ENCODE measurements at regions not wholly inside any gene's neighbourhood (a gene's known extent, or its start where the extent isn't known, plus 50 kb on each side); places are given as distances from the start of the nearest gene placed in this dataset.

DNA sequence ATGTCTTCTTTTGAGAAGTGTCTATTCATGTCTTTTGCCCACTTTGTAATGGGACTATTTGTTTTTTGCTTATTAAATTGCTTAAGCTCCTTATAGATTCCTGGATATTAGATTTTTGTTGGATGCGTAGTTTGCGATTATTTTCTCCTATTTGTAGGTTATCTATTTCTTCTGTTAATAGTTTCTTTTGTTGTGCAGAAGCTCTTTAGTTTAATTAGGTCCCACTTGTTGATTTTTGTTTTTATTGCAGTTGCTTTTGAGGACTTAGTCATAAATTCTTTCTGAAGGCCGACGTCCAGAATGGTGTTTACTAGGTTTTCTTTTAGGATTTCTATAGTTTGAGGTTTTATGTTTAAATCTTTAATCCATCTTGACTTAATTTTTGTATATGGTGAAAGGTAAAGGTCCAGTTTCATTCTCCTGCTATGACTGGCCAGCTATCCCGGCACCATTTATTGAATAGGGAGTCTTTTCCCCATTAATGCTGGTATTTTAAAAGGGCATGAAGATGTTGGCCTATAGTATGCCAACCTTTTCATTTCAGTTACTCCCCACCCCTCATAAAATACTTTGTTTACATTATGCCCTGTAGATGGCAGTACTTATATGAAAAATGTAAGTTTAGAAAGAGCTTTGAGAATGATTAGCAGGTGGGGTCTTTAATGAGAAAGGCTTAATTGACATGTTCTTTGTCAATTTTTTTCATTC is 62.9 kb upstream of the PSMA6 start:
- Histone ChIP-seq H3K36me3 (replicated peaks; ENCODE audit: low read depth, low read length) (no peaks in the 10 kb centered on the region), H3K9ac (ENCODE audit: low read length) (no peak overlapping the region), H3K27me3 (ENCODE audit: low read depth, low read length) (no peaks in the 10 kb centered on the region), H2AFZ (ENCODE audit: low read depth, low read length) (no peak overlapping the region), H3K79me2 (ENCODE audit: low read length) (no peaks in the 10 kb centered on the region), H3K9me3 (ENCODE audit: insufficient read depth, low read length) (no peaks in the 10 kb centered on the region), H3K4me1 (ENCODE audit: low read length) (peaks cover 7% of the 10 kb centered on the region), H4K20me1 (ENCODE audit: insufficient read depth, low read length) (no peaks in the 10 kb centered on the region), H3K4me2 (ENCODE audit: low read length) (no peak overlapping the region), H3K27ac (ENCODE audit: low read length) (no peak overlapping the region), H3K4me3 (ENCODE audit: low read length) (no peak overlapping the region)
- TF ChIP-seq, protein P1, sequence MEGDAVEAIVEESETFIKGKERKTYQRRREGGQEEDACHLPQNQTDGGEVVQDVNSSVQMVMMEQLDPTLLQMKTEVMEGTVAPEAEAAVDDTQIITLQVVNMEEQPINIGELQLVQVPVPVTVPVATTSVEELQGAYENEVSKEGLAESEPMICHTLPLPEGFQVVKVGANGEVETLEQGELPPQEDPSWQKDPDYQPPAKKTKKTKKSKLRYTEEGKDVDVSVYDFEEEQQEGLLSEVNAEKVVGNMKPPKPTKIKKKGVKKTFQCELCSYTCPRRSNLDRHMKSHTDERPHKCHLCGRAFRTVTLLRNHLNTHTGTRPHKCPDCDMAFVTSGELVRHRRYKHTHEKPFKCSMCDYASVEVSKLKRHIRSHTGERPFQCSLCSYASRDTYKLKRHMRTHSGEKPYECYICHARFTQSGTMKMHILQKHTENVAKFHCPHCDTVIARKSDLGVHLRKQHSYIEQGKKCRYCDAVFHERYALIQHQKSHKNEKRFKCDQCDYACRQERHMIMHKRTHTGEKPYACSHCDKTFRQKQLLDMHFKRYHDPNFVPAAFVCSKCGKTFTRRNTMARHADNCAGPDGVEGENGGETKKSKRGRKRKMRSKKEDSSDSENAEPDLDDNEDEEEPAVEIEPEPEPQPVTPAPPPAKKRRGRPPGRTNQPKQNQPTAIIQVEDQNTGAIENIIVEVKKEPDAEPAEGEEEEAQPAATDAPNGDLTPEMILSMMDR (IDR thresholded peaks at IDR 0.05; ENCODE audit: low read depth, low read length) = peak; percentile 74
- TF ChIP-seq EZH2phosphoT487 (IDR thresholded peaks at IDR 0.05; ENCODE audit: low read depth) = no peak

DNA sequence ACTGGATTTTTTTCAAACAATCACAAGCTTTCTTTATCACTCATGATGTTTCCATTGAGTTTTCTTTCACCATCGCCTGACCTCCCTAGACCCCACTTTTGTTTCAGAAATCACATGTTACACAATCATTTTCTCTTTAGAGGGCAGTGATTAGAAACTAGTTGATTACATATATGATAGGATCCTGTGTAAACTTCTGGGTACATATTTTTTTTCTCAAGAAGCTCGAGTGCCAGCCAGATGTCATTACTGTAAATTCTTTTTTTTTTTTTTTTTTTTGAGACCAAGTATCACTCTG is 62.4 kb upstream of the PSMA6 start:
- Histone ChIP-seq H3K27me3 (ENCODE audit: low read depth, low read length) (no peaks in the 10 kb centered on the region), H3K4me2 (ENCODE audit: low read length) (no peak overlapping the region), H4K20me1 (ENCODE audit: insufficient read depth, low read length) (no peaks in the 10 kb centered on the region), H3K9ac (ENCODE audit: low read length) (no peak overlapping the region), H3K79me2 (ENCODE audit: low read length) (no peaks in the 10 kb centered on the region), H3K36me3 (replicated peaks; ENCODE audit: low read depth, low read length) (no peaks in the 10 kb centered on the region), H2AFZ (ENCODE audit: low read depth, low read length) (no peak overlapping the region), H3K4me3 (ENCODE audit: low read length) (no peak overlapping the region), H3K4me1 (ENCODE audit: low read length) (peaks cover 9% of the 10 kb centered on the region), H3K9me3 (ENCODE audit: insufficient read depth, low read length) (no peaks in the 10 kb centered on the region), H3K27ac (ENCODE audit: low read length) (no peak overlapping the region)
- no peak for TF ChIP-seq EZH2phosphoT487 (IDR thresholded peaks at IDR 0.05; ENCODE audit: low read depth)
- TF ChIP-seq, protein P1 (IDR thresholded peaks at IDR 0.05; ENCODE audit: low read depth, low read length) = no peak

DNA sequence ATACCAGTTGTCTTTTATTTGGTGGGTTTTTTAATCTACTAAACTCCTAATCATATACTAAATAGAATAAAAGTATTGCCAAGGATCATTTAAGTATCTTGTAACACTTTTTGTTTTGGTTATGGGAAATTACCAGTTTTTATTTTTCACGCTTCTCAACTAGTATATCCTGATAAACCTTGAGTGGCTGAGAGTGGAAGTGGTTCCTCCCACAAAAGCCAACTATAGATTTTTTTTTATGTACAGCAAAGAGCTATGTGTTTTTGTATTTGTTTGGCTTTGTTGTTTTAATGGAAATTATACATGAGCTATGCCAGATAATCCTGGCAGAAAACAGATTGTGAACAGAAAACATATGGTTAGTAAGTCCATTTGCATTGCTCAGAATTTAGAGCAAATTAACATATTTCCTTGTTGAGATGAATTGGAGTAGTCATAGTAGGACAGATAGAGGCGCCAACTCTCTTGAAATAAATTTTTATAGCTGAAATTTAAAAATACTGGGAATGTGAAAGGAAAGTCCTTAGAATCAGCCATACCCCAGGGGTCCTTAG is 60.9 kb upstream of the PSMA6 start:
- Histone ChIP-seq H3K4me1 (ENCODE audit: low read length) (peaks cover 9% of the 10 kb centered on the region), H3K9ac (ENCODE audit: low read length) (no peak overlapping the region), H2AFZ (ENCODE audit: low read depth, low read length) (no peak overlapping the region), H3K4me3 (ENCODE audit: low read length) (no peak overlapping the region), H4K20me1 (ENCODE audit: insufficient read depth, low read length) (no peaks in the 10 kb centered on the region), H3K9me3 (ENCODE audit: insufficient read depth, low read length) (no peaks in the 10 kb centered on the region), H3K4me2 (ENCODE audit: low read length) (no peak overlapping the region), H3K27ac (ENCODE audit: low read length) (no peak overlapping the region), H3K79me2 (ENCODE audit: low read length) (no peaks in the 10 kb centered on the region), H3K27me3 (ENCODE audit: low read depth, low read length) (no peaks in the 10 kb centered on the region), H3K36me3 (replicated peaks; ENCODE audit: low read depth, low read length) (no peaks in the 10 kb centered on the region)
- TF ChIP-seq EZH2phosphoT487 (IDR thresholded peaks at IDR 0.05; ENCODE audit: low read depth) = no peak
- TF ChIP-seq, protein P1 (IDR thresholded peaks at IDR 0.05; ENCODE audit: low read depth, low read length) = no peak

DNA sequence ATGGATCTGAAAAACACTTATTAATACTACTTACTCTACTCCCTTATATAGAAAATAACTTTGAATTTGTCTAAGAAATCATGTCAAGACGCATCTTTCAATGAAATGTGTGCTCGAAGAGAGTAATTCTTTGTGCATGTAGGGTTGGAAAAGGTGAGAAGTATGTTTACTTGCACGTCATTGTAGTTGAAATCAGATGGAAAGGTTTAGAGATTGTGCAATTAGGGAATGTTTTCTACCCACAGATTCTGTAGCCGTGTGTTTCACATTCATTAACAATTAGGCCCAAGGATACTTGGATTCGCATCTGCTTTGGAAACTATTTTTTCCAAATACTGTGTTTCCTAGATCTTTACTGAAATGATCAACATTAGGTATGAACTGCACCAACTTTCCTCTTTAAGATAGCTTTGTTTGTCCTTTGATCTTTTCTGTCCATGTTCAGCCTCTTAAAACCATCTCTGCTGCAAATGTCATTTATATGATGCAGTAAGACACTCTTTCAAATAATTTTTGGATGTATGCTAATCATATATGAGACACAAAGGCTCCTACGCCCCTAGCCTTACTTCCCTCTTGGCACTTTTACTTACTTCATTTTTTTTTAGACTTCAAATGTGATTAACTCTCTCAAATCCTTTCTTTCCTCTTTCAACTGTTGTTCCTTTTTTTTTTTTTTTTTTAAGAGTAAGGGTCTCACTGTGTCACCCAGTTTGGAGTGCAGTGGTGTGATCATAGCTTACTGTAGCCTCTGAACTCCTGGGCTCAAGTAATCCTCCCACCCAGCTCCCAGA is 58.0 kb upstream of the PSMA6 start:
- H3K4me2 ChIP-seq (ENCODE audit: low read length) = no peak overlapping the region
- no peak for TF ChIP-seq EZH2phosphoT487 (IDR thresholded peaks at IDR 0.05; ENCODE audit: low read depth)
- TF ChIP-seq, protein P1 (IDR thresholded peaks at IDR 0.05; ENCODE audit: low read depth, low read length) = no peak

More for the DNA sequence above, 58.0 kb upstream of the PSMA6 start:
- no peak overlapping the region for H3K9ac ChIP-seq (ENCODE audit: low read length)
- H3K9me3 ChIP-seq (ENCODE audit: insufficient read depth, low read length) = no peaks in the 10 kb centered on the region
- H3K4me1 ChIP-seq (ENCODE audit: low read length) = peaks cover 9% of the 10 kb centered on the region
- H3K27me3 ChIP-seq (ENCODE audit: low read depth, low read length) = no peaks in the 10 kb centered on the region
- no peak overlapping the region for H3K27ac ChIP-seq (ENCODE audit: low read length)
- H2AFZ ChIP-seq (ENCODE audit: low read depth, low read length) = no peak overlapping the region
- no peaks in the 10 kb centered on the region for H3K36me3 ChIP-seq (replicated peaks; ENCODE audit: low read depth, low read length)
- no peaks in the 10 kb centered on the region for H3K79me2 ChIP-seq (ENCODE audit: low read length)
- no peaks in the 10 kb centered on the region for H4K20me1 ChIP-seq (ENCODE audit: insufficient read depth, low read length)
- no peak overlapping the region for H3K4me3 ChIP-seq (ENCODE audit: low read length)

Measured in OCI-LY3 (cell line).